HG03159 (cell line): ENCODE measurements at regions not wholly inside any gene's neighbourhood (a gene's known extent, or its start where the extent isn't known, plus 50 kb on each side); places are given as distances from the start of the nearest gene placed in this dataset.
"Not testable (repeated sequence)": the region's sequence is repeated elsewhere in the genome, so short reads cannot be mapped to it uniquely, and the experiment has no call there.

ENCODE experiments used
- ATAC-seq: cut with Tn5 transposase; IDR thresholded peaks from one replicate; pipeline ENCODE4 v1.9.1; 2021; ENCODE audit warnings: mild to moderate bottlenecking, moderate library complexity; ENCODE audit not compliant: unreplicated experiment

- no peak for ATAC-seq
Measured at GRCh38 chr12:105423237-105423636, 92.7 kb downstream of the C12orf75 start.

- ATAC-seq: no peak
Measured at GRCh38 chr12:105423921-105424320, 93.4 kb downstream of the C12orf75 start.

- ATAC-seq: no peak
Measured at GRCh38 chr12:105425254-105426174, 95.0 kb downstream of the C12orf75 start.

- no peak for ATAC-seq
Measured at GRCh38 chr12:105426766-105427165, 96.3 kb downstream of the C12orf75 start.

- no peak for ATAC-seq
Measured at GRCh38 chr12:105427883-105428282, 97.4 kb downstream of the C12orf75 start.

GRCh38 chr12:105428793-105429395 is 98.4 kb downstream of the C12orf75 start:
- ATAC-seq: no peak

GRCh38 chr12:105429511-105429910 is 99.0 kb downstream of the C12orf75 start:
- no peak for ATAC-seq

GRCh38 chr12:105431537-105432100 is 101.1 kb downstream of the C12orf75 start:
- no peak for ATAC-seq

- no peak for ATAC-seq
Measured at GRCh38 chr12:105433804-105434203, 103.3 kb downstream of the C12orf75 start.

- no peak for ATAC-seq
Measured at GRCh38 chr12:105436636-105437035, 106.1 kb downstream of the C12orf75 start.

GRCh38 chr12:105440037-105440664 is 109.7 kb downstream of the C12orf75 start:
- ATAC-seq: no peak

- ATAC-seq: no peak
Measured at GRCh38 chr12:105443802-105444652, 113.5 kb downstream of the C12orf75 start.

GRCh38 chr12:105444653-105445102 is 114.2 kb downstream of the C12orf75 start:
- no peak for ATAC-seq

GRCh38 chr12:105445249-105445648 is 114.8 kb downstream of the C12orf75 start:
- ATAC-seq: no peak

- ATAC-seq: no peak
Measured at GRCh38 chr12:105445649-105446048, 115.2 kb downstream of the C12orf75 start.

- not testable (repeated sequence) for ATAC-seq
Measured at GRCh38 chr12:105446460-105446859, 116.0 kb downstream of the C12orf75 start.

- no peak for ATAC-seq
Measured at GRCh38 chr12:105449431-105449830, 118.9 kb downstream of the C12orf75 start.

- ATAC-seq: no peak
Measured at GRCh38 chr12:105451211-105451610, 120.7 kb downstream of the C12orf75 start.

GRCh38 chr12:105451798-105452197 is 121.3 kb downstream of the C12orf75 start:
- no peak for ATAC-seq

GRCh38 chr12:105453316-105453715 is 122.8 kb downstream of the C12orf75 start:
- ATAC-seq: no peak
